ENCODE measurements at regions not wholly inside any gene's neighbourhood (a gene's known extent, or its start where the extent isn't known, plus 50 kb on each side); places are given as distances from the start of the nearest gene placed in this dataset.
A peak's percentile ranks its signal among the peaks of the same experiment; 100 is the strongest.
"Not testable (repeated sequence)": the region's sequence is repeated elsewhere in the genome, so short reads cannot be mapped to it uniquely, and the experiment has no call there.

GRCh38 chr1:234791615-234792014, 181.6 kb upstream of the IRF2BP2 start:
- DNase-seq (ENCODE audit: low spot score), result not testable (repeated sequence)

- DNase-seq (ENCODE audit: low spot score), result not testable (repeated sequence)
These were observed 180.4 kb upstream of the IRF2BP2 start for GRCh38 chr1:234790333-234790732.

DNA sequence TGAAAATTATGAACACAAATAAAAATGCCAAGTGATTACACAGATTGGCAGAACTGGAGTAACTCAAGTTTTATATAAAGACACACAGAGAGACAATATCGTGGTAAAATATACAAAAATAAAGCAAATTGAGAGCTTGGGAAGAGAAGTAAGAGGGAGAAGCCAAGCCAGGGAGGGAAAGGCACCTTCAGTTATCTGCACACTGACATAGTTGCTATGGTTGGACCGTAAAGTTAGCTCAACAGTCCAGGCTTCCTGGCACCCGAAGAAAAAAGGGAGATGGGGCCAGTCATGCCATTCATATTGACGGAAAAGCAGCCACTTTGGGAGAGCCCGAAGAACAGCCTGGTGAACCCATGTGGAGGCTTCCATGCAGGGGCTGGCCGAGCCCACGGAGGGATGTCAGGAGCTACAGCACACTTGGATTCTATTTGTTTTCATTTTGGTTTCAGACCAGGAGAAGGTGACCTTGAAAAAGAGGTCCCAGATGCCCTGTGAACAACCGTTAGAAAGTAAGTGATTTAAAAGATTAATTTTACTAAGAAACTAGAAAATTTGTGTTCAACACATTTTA, 177.1 kb upstream of the IRF2BP2 start:
- DNase-seq (ENCODE audit: low spot score), result not testable (repeated sequence)

DNA sequence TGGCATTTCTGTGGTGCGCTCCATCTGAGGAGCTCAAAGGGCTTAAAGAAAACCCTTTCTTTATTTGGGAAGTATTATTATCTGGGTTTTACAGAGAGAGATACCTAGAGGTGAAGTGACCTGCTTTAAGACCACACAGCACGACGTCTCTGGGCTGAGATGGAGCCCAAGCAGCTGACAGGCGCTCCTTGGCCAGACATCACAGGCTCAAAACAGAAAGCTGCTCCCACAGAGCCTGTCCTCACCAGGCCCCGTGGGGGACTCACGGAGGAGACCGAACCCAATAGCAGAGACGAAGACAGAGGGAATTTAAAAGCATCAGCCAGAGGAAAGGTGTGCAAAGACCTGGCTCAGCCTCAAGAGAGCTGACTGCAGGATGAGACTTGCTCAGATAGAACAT, 175.9 kb upstream of the IRF2BP2 start:
- not testable (repeated sequence) for DNase-seq (ENCODE audit: low spot score)

DNA sequence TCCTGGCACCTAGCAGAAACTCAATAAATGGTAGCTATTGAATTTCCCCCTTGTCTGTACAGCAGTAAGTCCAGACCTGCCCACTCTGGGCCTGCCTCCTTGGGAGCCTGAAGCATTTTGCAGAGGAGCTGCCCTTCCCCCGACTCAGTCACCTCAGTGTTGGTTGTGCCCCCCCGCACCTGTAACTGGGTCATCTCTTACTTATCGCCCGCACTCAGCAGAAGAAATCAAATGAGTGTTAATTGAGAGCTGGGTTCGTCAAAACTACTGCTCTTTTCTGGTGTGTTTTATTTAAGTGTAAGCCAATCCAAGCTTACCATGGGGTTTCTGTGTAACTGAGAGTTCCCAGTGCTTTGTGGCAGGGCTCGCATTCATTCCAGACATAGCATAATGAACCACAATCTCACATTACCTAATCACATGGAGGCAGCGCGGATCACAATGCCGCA, 175.5 kb upstream of the IRF2BP2 start:
- not testable (repeated sequence) for DNase-seq (ENCODE audit: low spot score)

GRCh38 chr1:234784108-234784507, 174.1 kb upstream of the IRF2BP2 start:
- not testable (repeated sequence) for DNase-seq (ENCODE audit: low spot score)

- no peak for DNase-seq (ENCODE audit: low spot score)
These were observed 172.8 kb upstream of the IRF2BP2 start for GRCh38 chr1:234782791-234783190.

DNA sequence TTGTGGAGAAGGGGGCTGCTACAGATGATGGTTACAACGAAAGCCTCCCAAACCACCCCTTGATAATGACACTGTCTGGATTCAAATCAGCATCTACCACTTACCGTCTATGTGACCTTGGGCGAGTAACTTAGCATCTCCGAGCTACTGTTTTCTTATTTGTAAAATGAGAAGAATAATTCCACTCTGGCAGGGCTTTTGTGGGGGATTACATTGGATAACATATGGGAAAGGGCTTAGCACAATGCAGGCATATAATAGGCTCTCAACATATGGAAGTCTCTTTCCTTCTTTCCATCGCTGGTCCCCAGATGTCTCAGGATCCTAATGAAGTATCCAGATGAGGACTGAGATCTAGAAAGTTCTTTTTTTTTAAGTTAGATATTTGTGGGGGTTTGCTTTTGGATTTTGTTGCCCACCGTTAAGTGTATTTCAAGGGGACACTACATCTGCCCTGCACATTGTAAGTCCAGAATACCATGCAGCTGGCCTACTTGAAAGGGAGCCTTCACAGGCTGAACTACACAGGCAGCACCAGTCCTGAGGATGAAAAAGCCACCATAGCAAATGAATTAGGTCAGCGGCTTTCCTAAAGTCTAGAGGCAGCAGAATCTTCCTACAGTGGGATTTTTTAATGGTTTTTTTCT, 172.2 kb upstream of the IRF2BP2 start:
- no peak for DNase-seq (ENCODE audit: low spot score)

GRCh38 chr1:234781241-234782065, 171.5 kb upstream of the IRF2BP2 start:
- DNase-seq (ENCODE audit: low spot score), result peak; percentile 14

DNA sequence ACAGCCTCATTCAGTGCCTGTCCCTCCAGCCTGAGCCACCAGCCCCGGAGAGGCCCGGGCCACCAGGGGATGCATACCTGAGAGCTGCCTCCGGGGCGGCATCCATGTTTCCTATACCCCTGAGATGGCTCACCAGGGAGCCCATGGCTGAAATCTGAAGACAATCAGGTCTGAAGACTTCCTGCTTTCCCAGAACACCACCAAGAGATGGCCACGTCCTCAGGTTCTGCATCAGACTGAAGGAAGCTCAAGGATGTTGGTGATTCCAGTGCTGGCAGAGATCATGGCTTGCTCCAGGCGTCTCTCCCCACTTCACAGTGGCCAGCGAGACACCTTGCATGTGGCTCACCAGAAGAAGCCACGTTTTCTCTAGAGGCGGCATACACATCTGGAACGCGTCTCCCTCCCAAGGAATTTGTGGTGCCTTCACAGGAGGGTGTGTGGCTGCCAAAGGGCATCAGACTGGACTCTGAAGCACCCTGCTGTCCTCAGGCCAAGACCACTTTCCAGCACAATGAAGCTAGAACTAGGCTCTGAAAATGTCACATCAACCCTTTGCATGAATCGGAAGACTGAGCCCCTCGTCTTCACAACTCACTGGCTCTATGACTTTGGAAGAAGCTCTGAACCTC, 170.7 kb upstream of the IRF2BP2 start:
- no peak for DNase-seq (ENCODE audit: low spot score)

DNA sequence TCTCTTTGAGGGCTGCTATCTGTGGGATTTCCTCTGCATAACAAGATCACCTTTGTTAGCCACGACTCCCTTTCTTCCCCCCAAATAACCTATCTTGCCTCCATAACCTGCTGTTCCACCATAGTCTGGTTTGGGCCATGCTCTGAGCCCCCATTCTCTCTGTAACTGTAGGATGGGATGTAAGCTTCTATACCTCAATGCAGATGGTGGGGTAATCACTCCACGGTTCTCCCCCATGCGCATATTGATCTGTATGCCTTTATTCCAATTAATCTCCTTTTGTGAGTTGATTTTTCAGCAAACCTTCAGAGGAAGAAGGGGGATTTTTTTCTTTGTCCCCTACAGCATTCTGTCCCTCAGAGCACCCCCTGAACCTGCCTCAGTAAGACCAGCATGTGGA, 170.1 kb upstream of the IRF2BP2 start:
- DNase-seq (ENCODE audit: low spot score), result no peak

DNA sequence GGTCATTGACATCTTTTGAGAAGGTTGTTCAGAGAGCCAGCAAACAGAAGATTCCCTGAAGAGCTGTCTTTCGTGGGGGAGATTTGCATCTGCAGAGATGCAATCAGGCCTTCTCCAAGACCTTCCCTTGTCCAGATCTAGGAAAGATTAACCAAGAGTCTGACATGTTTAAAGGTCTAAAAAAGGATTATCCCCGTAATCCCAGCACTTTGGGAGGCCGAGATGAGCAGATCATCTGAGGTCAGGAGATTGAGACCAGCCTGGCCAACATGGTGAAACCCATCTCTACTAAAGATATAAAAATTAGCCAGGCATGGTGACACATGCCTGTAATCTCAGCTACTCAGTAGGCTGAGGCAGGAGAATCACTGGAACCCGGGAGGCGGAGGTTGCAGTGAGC, 169.6 kb upstream of the IRF2BP2 start:
- DNase-seq (ENCODE audit: low spot score), result not testable (repeated sequence)

- DNase-seq (ENCODE audit: low spot score), result no peak
These were observed 169.2 kb upstream of the IRF2BP2 start for GRCh38 chr1:234779160-234779538.

DNA sequence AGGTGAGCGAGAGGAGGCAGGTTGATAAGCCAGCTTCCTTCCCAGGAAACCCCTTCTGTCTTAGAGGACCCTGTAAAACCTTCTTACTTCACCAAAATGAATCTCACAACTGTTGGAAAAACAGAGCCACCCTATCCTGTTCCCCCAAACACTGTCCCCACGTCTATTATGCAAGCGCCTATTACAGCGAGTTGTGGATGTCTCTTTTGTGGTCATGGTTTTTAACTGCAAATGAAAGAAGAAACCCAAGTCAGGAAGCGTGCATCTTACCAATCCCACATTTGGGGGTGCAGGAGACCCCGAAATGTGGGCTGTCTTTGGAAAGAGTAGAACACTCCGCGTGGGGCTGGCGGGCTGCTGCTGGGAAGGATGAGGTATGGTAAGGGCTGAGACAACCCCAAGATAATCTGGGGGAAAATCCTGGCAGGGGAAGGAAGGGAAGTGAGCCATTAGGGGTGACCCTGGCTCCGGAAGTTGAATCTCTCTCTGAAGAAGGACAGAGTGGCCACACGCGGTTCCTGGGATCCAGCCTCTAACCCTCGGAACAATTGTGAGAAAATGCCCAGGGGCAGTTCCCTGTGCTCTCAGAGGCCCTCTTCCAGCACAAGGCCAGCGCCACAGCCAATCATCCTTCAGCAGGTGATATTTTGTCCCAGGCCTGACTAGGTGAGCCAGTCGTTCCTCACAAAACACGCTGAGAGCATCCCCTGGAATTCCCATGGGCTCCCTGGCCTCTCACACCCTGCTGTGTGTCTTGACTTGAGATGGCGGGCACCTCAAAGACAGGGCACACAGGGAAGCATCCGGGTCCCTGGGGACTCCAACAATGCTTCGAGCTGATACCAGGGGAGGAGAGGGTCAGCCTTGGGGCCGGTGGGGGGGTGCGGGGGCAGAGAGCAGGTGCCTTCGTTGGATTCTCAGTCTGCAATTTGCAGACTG, 168.5 kb upstream of the IRF2BP2 start:
- DNase-seq (ENCODE audit: low spot score), result peak; percentile 21

- no peak for DNase-seq (ENCODE audit: low spot score)
These were observed 167.9 kb upstream of the IRF2BP2 start for GRCh38 chr1:234777856-234778220.

DNA sequence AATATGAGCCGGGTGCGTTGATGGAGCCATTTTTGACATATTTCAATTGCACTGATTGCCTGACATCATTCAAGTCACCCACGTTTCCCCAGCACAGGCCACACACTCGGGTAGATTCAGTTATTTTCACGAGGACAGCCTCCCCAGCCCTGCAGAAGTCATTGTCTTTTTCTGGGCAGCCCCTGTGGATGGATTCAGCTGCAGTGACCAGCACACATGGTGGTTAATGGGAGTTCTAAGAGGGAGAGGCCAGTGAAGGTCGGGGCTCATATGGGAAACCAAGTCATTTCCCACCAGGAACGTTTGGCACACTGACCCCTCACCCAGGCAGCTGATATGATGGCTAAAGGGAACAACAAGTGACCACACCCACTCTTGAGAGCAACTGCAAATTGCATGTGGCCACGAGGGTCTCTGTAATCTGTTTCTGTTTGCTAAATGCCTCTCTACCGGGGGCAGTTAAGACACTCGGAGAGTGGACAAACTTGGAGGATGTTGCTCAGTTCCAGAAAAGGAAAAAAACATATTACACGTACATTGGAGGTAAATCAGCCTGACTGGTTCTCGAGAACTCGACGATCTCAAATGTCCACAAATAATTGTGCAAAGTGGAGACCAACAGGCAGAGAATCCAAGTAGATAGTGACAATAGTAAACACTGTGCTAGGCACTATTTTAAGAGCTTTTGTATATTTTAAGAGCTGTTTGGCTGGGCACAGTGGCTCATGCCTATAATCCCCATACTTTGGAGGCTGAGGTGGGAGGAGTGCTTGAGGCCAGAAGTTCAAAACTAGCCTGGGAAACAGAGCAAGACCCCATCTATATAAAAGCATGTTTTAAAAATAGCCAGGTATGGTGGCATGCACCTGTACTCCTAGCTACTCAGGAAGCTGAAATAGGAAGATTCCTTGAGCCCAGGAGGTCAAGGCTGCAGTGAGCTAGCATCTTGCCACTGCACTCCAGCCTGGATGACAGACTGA, 167.2 kb upstream of the IRF2BP2 start:
- DNase-seq (ENCODE audit: low spot score), result peak; percentile 18

DNA sequence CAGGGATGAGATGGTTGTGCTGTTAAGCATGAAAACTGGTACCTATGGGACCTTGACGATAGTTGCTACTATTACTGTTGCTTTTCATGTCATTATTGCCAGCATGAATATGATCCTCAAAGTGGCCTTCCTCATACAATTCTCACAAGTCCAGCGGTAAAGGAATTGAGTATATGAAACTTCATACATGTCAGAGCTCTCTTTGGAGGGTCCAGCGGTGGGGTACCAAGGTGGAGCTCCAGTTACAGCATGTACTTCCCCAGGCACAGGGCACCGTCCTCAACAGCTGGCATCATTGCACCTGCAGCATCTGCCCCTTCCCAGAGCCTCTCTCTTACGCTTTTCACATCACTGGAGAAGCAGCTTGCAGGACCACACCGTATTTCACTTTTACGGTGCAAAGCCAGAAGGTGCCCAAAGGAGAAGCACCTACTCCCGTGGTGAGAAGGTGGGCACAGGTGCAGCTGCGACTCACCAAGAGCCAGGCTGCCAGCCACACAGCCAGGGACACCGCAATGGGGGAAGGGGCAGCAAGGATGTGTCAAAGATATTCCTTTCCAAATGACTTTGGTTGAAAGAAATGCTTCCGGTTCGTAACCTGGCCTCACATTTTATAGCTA, 166.4 kb upstream of the IRF2BP2 start:
- DNase-seq (ENCODE audit: low spot score), result no peak

- no peak for DNase-seq (ENCODE audit: low spot score)
These were observed 165.7 kb upstream of the IRF2BP2 start for GRCh38 chr1:234775477-234776246.

DNA sequence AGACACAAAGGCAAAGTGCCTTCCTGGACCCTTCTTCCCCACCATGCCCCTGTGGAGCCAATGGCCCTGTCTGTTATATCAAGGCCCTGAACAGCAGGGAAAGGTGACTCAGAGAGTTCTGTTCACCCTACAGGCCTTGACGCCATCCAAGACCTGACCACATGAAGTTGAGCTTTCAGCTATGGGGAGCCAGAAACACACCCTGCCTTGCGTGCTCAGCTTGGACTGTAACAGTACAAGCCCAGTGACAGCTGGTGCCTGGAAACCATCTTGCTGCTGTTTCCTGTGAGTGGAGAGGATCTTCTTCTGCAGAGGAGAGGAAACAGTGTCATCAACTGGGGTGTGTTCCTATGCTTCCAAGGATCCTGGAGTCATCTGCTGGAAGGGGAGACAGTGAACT, 165.0 kb upstream of the IRF2BP2 start:
- no peak for DNase-seq (ENCODE audit: low spot score)
